Right atrium auricular region (tissue), 2 donors: ENCODE measurements at regions not wholly inside any gene's neighbourhood (a gene's known extent, or its start where the extent isn't known, plus 50 kb on each side); places are given as distances from the start of the nearest gene placed in this dataset.

Experiments used
- DNase-seq: peaks from one replicate; pipeline ENCODE4 v3.0.0-alpha.2; 2019; ENCODE audit warnings: low spot score
- H3K27ac ChIP-seq, 2 donors: fragments of 200-600 bp; sonication (generic); 1 replicate in 1 of 2; 2 replicates in 1 of 2; pipeline ENCODE4 v1.5.1; 2016 to 2019
- H3K27me3 ChIP-seq, 2 donors: fragments of 200-600 bp; sonication (generic); one replicate each; pipeline versions ENCODE4 v1.5.1 to v1.6.0; 2017 to 2019
- H3K36me3 ChIP-seq: fragments of 200-600 bp; sonication (generic); one replicate; pipeline ENCODE4 v1.5.1; 2016
- H3K4me1 ChIP-seq, 2 donors: fragments of 200-600 bp; sonication (generic); one replicate each; pipeline versions ENCODE4 v1.5.1 to v1.6.0; 2017 to 2019
- H3K4me3 ChIP-seq, 2 donors: fragments of 200-600 bp; sonication (generic); 1 replicate in 1 of 2; 2 replicates in 1 of 2; pipeline ENCODE4 v1.5.1; 2017 to 2019; ENCODE audit warnings: mild to moderate bottlenecking in 1 of 2, moderate library complexity in 1 of 2
- H3K9me3 ChIP-seq, 2 donors: fragments of 200-600 bp; sonication (generic); one replicate each; pipeline ENCODE4 v1.5.1; 2019
- CTCF ChIP-seq, 2 donors: fragments of 200-600 bp; sonication (generic); IDR thresholded peaks; one replicate each; pipeline ENCODE4 v1.5.1; 2019; ENCODE audit warnings: antibody characterized with exemption in 2 of 2

DNA sequence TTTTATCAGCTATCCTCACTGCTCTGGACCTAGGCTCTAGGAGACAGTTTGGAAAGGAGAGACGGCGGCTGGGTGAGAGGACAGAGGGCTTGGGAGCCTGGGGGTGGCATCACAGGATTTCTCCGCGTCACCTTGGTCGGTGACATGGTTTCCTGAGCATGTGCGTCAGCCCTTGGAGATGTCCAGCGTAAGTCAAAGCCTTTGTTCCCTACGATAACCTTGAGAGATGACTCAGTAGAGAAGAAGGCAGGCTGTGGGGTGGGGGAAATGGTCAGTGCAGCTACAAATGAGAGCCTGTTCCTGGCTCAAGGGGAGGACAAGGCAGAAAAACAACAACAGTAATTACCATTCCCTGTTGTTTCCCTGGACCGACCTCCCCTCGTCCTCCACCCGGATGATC, 90.2 kb upstream of the TBX3 start:
- Histone ChIP-seq H3K36me3 (no peaks in the 10 kb centered on the region), H3K9me3 (no peaks in the 10 kb centered on the region), H3K27ac (no peak overlapping the region), H3K4me3 (no peak overlapping the region), H3K4me1 (no peaks in the 10 kb centered on the region), H3K27me3 (no peaks in the 10 kb centered on the region)
- no peak for TF ChIP-seq CTCF (IDR thresholded peaks at IDR 0.05)
- no peak for DNase-seq

DNA sequence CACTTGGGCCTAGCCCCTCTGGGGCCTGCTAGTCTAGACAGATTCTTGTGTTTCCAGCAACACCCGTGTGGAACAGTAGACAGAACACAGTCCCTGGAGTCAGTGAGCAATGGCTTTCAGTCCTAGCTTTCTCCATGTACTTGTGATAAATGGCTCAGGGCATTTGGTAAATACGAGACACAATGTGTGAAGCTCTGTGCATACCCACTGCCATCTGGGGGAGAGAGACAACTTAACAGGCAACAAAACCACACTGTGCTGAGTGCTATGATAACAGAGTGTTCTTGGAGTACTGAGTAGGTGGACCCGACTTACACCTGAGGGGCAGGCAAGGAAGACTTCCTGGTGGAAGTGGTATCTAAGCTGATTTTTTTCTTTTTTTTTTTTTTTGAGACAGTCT, 86.3 kb upstream of the TBX3 start:
- Histone ChIP-seq H3K4me3 (no peak overlapping the region), H3K36me3 (no peaks in the 10 kb centered on the region), H3K27me3 (no peaks in the 10 kb centered on the region), H3K27ac (no peak overlapping the region), H3K4me1 (no peaks in the 10 kb centered on the region), H3K9me3 (no peaks in the 10 kb centered on the region)
- DNase-seq, result no peak
- TF ChIP-seq CTCF (IDR thresholded peaks at IDR 0.05), result no peak

DNA sequence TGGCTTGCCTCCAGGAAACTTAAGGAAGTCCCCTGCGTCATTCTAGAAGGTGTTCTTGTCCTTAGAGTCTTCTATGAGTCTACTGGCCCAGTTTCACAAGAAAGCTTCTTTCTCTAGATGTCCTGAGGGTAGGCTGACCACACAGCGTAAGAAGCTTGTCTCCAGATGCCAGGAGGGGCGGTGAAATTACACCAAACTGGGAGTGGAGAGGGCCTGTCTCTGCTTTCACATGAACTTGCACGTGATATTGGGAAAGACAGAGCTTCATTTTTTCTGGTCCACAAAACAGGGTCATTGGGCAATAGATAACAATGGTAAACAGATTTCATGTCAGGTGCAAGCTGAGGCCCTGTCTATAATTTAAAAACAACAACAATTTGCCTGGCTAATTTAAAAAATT, 85.7 kb upstream of the TBX3 start:
- Histone ChIP-seq H3K27ac (no peak overlapping the region), H3K4me1 (no peaks in the 10 kb centered on the region), H3K9me3 (no peaks in the 10 kb centered on the region), H3K4me3 (no peak overlapping the region), H3K27me3 (no peaks in the 10 kb centered on the region), H3K36me3 (no peaks in the 10 kb centered on the region)
- DNase-seq, result no peak
- no peak for TF ChIP-seq CTCF (IDR thresholded peaks at IDR 0.05)

DNA sequence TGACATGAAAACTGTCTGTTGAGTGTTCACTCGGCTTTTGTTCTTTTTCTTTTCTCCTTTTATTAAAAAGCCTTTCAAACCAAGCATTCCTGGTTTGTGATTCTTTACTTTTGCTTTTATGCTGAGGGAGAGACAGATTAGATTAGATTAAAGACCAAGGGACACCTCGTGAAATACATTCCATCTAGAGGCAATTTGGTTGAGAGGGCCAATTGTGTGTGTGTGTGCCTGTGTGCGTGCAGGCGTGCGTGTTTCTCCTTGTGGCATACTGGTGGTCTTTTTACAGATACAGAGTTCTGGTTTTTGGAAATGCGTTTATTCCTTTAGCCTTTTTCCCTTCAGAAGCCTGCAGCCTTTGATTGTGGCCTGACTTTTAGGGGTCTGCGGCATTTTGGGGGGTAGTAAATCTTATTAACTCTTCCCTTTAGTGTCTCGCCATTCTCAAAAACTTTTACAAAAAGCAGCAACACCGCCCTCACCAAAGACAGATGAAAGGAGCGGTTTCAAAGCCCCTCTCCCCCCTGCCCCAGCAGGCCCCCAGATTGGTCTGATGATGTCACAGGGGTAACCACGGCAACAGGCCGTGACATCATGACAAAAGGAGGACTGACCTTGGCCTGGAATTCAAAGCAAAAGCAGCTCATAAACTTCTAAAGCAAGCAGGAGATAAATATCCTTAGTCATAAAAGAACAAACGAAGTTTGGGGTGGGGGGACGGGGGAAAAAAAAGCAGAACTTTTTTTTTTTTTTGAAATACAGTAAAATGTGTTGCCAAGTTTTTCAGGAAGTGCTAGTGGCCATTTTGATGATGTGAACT, 84.1 kb upstream of the TBX3 start:
- Histone ChIP-seq H3K4me3 (no peak overlapping the region), H3K4me1 (peaks cover 0 to 1% of the 10 kb centered on the region in 2 donors), H3K9me3 (no peaks in the 10 kb centered on the region), H3K27me3 (no peaks in the 10 kb centered on the region), H3K36me3 (no peaks in the 10 kb centered on the region), H3K27ac (no peak overlapping the region)
- no peak for DNase-seq
- no peak for TF ChIP-seq CTCF (IDR thresholded peaks at IDR 0.05)

- Histone ChIP-seq H3K4me1 (peaks cover 0 to 6% of the 10 kb centered on the region in 2 donors), H3K27me3 (no peaks in the 10 kb centered on the region), H3K9me3 (no peaks in the 10 kb centered on the region), H3K4me3 (no peak overlapping the region), H3K27ac (no peak overlapping the region), H3K36me3 (no peaks in the 10 kb centered on the region)
- DNase-seq, result no peak
- no peak for TF ChIP-seq CTCF (IDR thresholded peaks at IDR 0.05)
Measured at GRCh38 chr12:114767084-114767760, 83.2 kb upstream of the TBX3 start.
